ENCODE measurements at regions not wholly inside any gene's neighbourhood (a gene's known extent, or its start where the extent isn't known, plus 50 kb on each side); places are given as distances from the start of the nearest gene placed in this dataset.

GRCh38 chr13:60936281-60936680, 479.4 kb downstream of the PCDH20 start:
- ATAC-seq, result no peak
- Histone ChIP-seq H3K9me3 (no peaks in the 10 kb centered on the region), H3K27ac (no peak overlapping the region), H3K36me3 (no peaks in the 10 kb centered on the region), H3K27me3 (no peaks in the 10 kb centered on the region), H3K4me3 (no peak overlapping the region), H3K4me1 (no peaks in the 10 kb centered on the region)
- intact Hi-C loops (cut with DNase I; ENCODE audit: low total_unique reads) (no loop called here), in situ Hi-C loops (cut with MboI; ENCODE audit: low sequenced_read_pairs in 4 of 4) (no loop called here)
- TF ChIP-seq CTCF (IDR thresholded peaks at IDR 0.05 in 4 of 5, conservative IDR thresholded peaks at IDR 0.05 in 1 of 5), result no peak
- no peak for TF ChIP-seq POLR2A (IDR thresholded peaks at IDR 0.05)
- DNase-seq, result no peak

- DNase-seq, result no peak
- Histone ChIP-seq H3K27ac (no peak overlapping the region), H3K27me3 (no peaks in the 10 kb centered on the region), H3K9me3 (no peaks in the 10 kb centered on the region), H3K4me1 (no peaks in the 10 kb centered on the region), H3K36me3 (no peaks in the 10 kb centered on the region), H3K4me3 (no peak overlapping the region)
- TF ChIP-seq CTCF (IDR thresholded peaks at IDR 0.05 in 4 of 5, conservative IDR thresholded peaks at IDR 0.05 in 1 of 5), result no peak
- TF ChIP-seq POLR2A (IDR thresholded peaks at IDR 0.05), result no peak
- intact Hi-C loops (cut with DNase I; ENCODE audit: low total_unique reads), result no loop called here
- ATAC-seq, result no peak
- in situ Hi-C loops (cut with MboI; ENCODE audit: low sequenced_read_pairs in 4 of 4), result no loop called here
Measured at GRCh38 chr13:60933638-60934037, 482.0 kb downstream of the PCDH20 start.

- Histone ChIP-seq H3K27ac (no peak overlapping the region), H3K36me3 (no peaks in the 10 kb centered on the region), H3K27me3 (no peaks in the 10 kb centered on the region), H3K4me3 (no peak overlapping the region), H3K9me3 (no peaks in the 10 kb centered on the region), H3K4me1 (no peaks in the 10 kb centered on the region)
- TF ChIP-seq POLR2A (IDR thresholded peaks at IDR 0.05), result no peak
- TF ChIP-seq CTCF (IDR thresholded peaks at IDR 0.05 in 4 of 5, conservative IDR thresholded peaks at IDR 0.05 in 1 of 5), result no peak
- intact Hi-C loops (cut with DNase I; ENCODE audit: low total_unique reads) (no loop called here), in situ Hi-C loops (cut with MboI; ENCODE audit: low sequenced_read_pairs in 4 of 4) (no loop called here)
- ATAC-seq (no peak), DNase-seq (no peak)
Measured at GRCh38 chr13:60931858-60932546, 483.6 kb downstream of the PCDH20 start.

GRCh38 chr13:60925686-60926085, 490.0 kb downstream of the PCDH20 start:
- H3K4me3 ChIP-seq, result no peak overlapping the region
- no peak overlapping the region for H3K27ac ChIP-seq
- no peaks in the 10 kb centered on the region for H3K4me1 ChIP-seq
- no peaks in the 10 kb centered on the region for H3K36me3 ChIP-seq
- in situ Hi-C loops (cut with MboI; ENCODE audit: low sequenced_read_pairs in 4 of 4) (no loop called here), intact Hi-C loops (cut with DNase I; ENCODE audit: low total_unique reads) (no loop called here)
- no peaks in the 10 kb centered on the region for H3K27me3 ChIP-seq
- TF ChIP-seq POLR2A (IDR thresholded peaks at IDR 0.05) (no peak), CTCF (IDR thresholded peaks at IDR 0.05 in 4 of 5, conservative IDR thresholded peaks at IDR 0.05 in 1 of 5) (no peak)
- ATAC-seq (no peak), DNase-seq (no peak)
- no peaks in the 10 kb centered on the region for H3K9me3 ChIP-seq

- intact Hi-C loops (cut with DNase I; ENCODE audit: low total_unique reads), result no loop called here
- Histone ChIP-seq H3K9me3 (no peaks in the 10 kb centered on the region), H3K36me3 (no peaks in the 10 kb centered on the region), H3K4me1 (no peaks in the 10 kb centered on the region), H3K27ac (no peak overlapping the region), H3K27me3 (no peaks in the 10 kb centered on the region), H3K4me3 (no peak overlapping the region)
- no peak for DNase-seq
- ATAC-seq, result no peak
- in situ Hi-C loops (cut with MboI; ENCODE audit: low sequenced_read_pairs in 4 of 4), result no loop called here
- TF ChIP-seq POLR2A (IDR thresholded peaks at IDR 0.05), result no peak
- TF ChIP-seq CTCF (IDR thresholded peaks at IDR 0.05 in 4 of 5, conservative IDR thresholded peaks at IDR 0.05 in 1 of 5), result no peak
Measured at GRCh38 chr13:60924856-60925255, 490.8 kb downstream of the PCDH20 start.

Measured in gastrocnemius medialis (tissue), 4 donors.